GM19240 (cell line): ENCODE measurements at regions not wholly inside any gene's neighbourhood (a gene's known extent, or its start where the extent isn't known, plus 50 kb on each side); places are given as distances from the start of the nearest gene placed in this dataset.
"Not testable (repeated sequence)": the region's sequence is repeated elsewhere in the genome, so short reads cannot be mapped to it uniquely, and the experiment has no call there.

Experiments
- DNase-seq: peaks from one replicate; pipeline ENCODE4 v3.0.0; 2011; ENCODE audit warnings: low spot score; ENCODE audit not compliant: insufficient read length

GRCh38 chr10:22086730-22087401, 83.3 kb upstream of the DNAJC1 start:
- DNase-seq: no peak

GRCh38 chr10:22079921-22080320, 76.4 kb upstream of the DNAJC1 start:
- not testable (repeated sequence) for DNase-seq

- DNase-seq: no peak
Measured at GRCh38 chr10:22071332-22071731, 67.8 kb upstream of the DNAJC1 start.

GRCh38 chr10:22067091-22067490, 63.6 kb upstream of the DNAJC1 start:
- DNase-seq: no peak

GRCh38 chr10:22060984-22061383, 57.5 kb upstream of the DNAJC1 start:
- DNase-seq: not testable (repeated sequence)

GRCh38 chr10:22058201-22058600, 54.7 kb upstream of the DNAJC1 start:
- DNase-seq: no peak

- no peak for DNase-seq
Measured at GRCh38 chr10:22054961-22055360, 51.4 kb upstream of the DNAJC1 start.
